ENCODE measurements at regions not wholly inside any gene's neighbourhood (a gene's known extent, or its start where the extent isn't known, plus 50 kb on each side); places are given as distances from the start of the nearest gene placed in this dataset.

GRCh38 chr2:19589791-19590190 is 231.4 kb upstream of the OSR1 start:
- intact Hi-C loops (cut with DNase I): no loop called here
- no peak overlapping the region for H3K4me3 ChIP-seq
- H3K27ac ChIP-seq: no peak overlapping the region
- H3K4me1 ChIP-seq (ENCODE audit: insufficient read depth): no peaks in the 10 kb centered on the region
- DNase-seq: no peak
- H3K27me3 ChIP-seq: no peaks in the 10 kb centered on the region
- no peaks in the 10 kb centered on the region for H3K9me3 ChIP-seq
- TF ChIP-seq EP300 (IDR thresholded peaks at IDR 0.05) (no peak), CTCF (IDR thresholded peaks at IDR 0.05) (no peak), POLR2A (IDR thresholded peaks at IDR 0.05) (no peak)
- WGBS, 3 donors: 76 to 89% (median 87%) methylated on average over 4 of the region's 4 CpGs
- H3K36me3 ChIP-seq: no peaks in the 10 kb centered on the region

- intact Hi-C loops (cut with DNase I): no loop called here
- TF ChIP-seq EP300 (IDR thresholded peaks at IDR 0.05) (no peak), CTCF (IDR thresholded peaks at IDR 0.05) (no peak), POLR2A (IDR thresholded peaks at IDR 0.05) (no peak)
- peak in 4 of 5 donors; percentile 15 to 73 (median 27) for DNase-seq
- Histone ChIP-seq H3K27ac (no peak overlapping the region), H3K27me3 (no peaks in the 10 kb centered on the region), H3K36me3 (no peaks in the 10 kb centered on the region), H3K9me3 (no peaks in the 10 kb centered on the region), H3K4me3 (no peak overlapping the region), H3K4me1 (ENCODE audit: insufficient read depth) (peaks cover 4% of the 10 kb centered on the region)
- 9 to 16% (median 11%) methylated on average over 4 of the region's 4 CpGs for WGBS, 3 donors
These were observed 222.4 kb upstream of the OSR1 start for GRCh38 chr2:19580830-19581229.

GRCh38 chr2:19580264-19580663 is 221.8 kb upstream of the OSR1 start:
- no peak overlapping the region for H3K27ac ChIP-seq
- H3K9me3 ChIP-seq: no peaks in the 10 kb centered on the region
- intact Hi-C loops (cut with DNase I): no loop called here
- no peak for TF ChIP-seq EP300 (IDR thresholded peaks at IDR 0.05)
- H3K4me3 ChIP-seq: no peak overlapping the region
- DNase-seq: no peak
- 45 to 64% (median 46%) methylated on average over 1 of the region's 1 CpG for WGBS, 3 donors
- no peaks in the 10 kb centered on the region for H3K27me3 ChIP-seq
- no peaks in the 10 kb centered on the region for H3K36me3 ChIP-seq
- H3K4me1 ChIP-seq (ENCODE audit: insufficient read depth): peaks cover 4% of the 10 kb centered on the region

- 19 to 40% (median 19%) methylated on average over 3 of the region's 3 CpGs for WGBS, 3 donors
- no peaks in the 10 kb centered on the region for H3K9me3 ChIP-seq
- H3K4me3 ChIP-seq: no peak overlapping the region
- peaks cover 4% of the 10 kb centered on the region for H3K4me1 ChIP-seq (ENCODE audit: insufficient read depth)
- no peak for TF ChIP-seq CTCF (IDR thresholded peaks at IDR 0.05)
- TF ChIP-seq EP300 (IDR thresholded peaks at IDR 0.05): no peak
- no peak for TF ChIP-seq POLR2A (IDR thresholded peaks at IDR 0.05)
- no peaks in the 10 kb centered on the region for H3K36me3 ChIP-seq
- no peaks in the 10 kb centered on the region for H3K27me3 ChIP-seq
- no peak for DNase-seq
- intact Hi-C loops (cut with DNase I): no loop called here
- H3K27ac ChIP-seq: no peak overlapping the region
These were observed 221.0 kb upstream of the OSR1 start for GRCh38 chr2:19579461-19579860.

- H3K27me3 ChIP-seq: no peaks in the 10 kb centered on the region
- TF ChIP-seq POLR2A (IDR thresholded peaks at IDR 0.05) (no peak), EP300 (IDR thresholded peaks at IDR 0.05) (no peak), CTCF (IDR thresholded peaks at IDR 0.05) (no peak)
- intact Hi-C loops (cut with DNase I): no loop called here
- no peaks in the 10 kb centered on the region for H3K9me3 ChIP-seq
- no peaks in the 10 kb centered on the region for H3K36me3 ChIP-seq
- H3K4me3 ChIP-seq: no peak overlapping the region
- WGBS, 3 donors: 43 to 46% (median 43%) methylated on average over 3 of the region's 3 CpGs
- no peak overlapping the region for H3K27ac ChIP-seq
- DNase-seq: no peak
- peaks cover 4% of the 10 kb centered on the region for H3K4me1 ChIP-seq (ENCODE audit: insufficient read depth)
These were observed 219.3 kb upstream of the OSR1 start for GRCh38 chr2:19577723-19578122.
